Activated CD4-positive, alpha-beta T cell treated with anti-CD3 and anti-CD28 coated beads for 36 hours (primary cell): ENCODE measurements at regions not wholly inside any gene's neighbourhood (a gene's known extent, or its start where the extent isn't known, plus 50 kb on each side); places are given as distances from the start of the nearest gene placed in this dataset.

ENCODE experiments used
- ATAC-seq: fragments of 200-7000 bp; cut with Tn5 transposase; one replicate; pipeline ENCODE4 v1.10.0; 2021; ENCODE audit warnings: mild to moderate bottlenecking, moderate library complexity
- CTCF ChIA-PET: fragments of 350-600 bp; sonication (Branson Sonifier 250); formaldehyde crosslinking; loops from one replicate; lab custom pipeline; 2021; ENCODE audit warnings: antibody characterized with exemption; lab: Charles Lee
- POLR2A ChIA-PET: fragments of 350-600 bp; sonication (Branson Sonifier 250); formaldehyde crosslinking; loops from one replicate; lab custom pipeline; 2021; ENCODE audit warnings: antibody characterized with exemption, inconsistent platforms; lab: Charles Lee
- DNase-seq: peaks from one replicate; pipeline ENCODE4 v3.0.0-alpha.2; 2020
- H3K27ac Mint-ChIP-seq: one replicate; pipeline ENCODE4 v1.8.0; 2021; ENCODE audit warnings: mixed read lengths
- H3K27me3 Mint-ChIP-seq: one replicate; pipeline ENCODE4 v1.8.0; 2021; ENCODE audit warnings: mixed read lengths
- H3K36me3 Mint-ChIP-seq: one replicate; pipeline ENCODE4 v1.8.0; 2021; ENCODE audit warnings: low read depth, mixed read lengths
- H3K4me1 Mint-ChIP-seq: one replicate; pipeline ENCODE4 v1.8.0; 2021; ENCODE audit warnings: mixed read lengths
- H3K4me3 Mint-ChIP-seq: one replicate; pipeline ENCODE4 v1.8.0; 2021; ENCODE audit warnings: mild to moderate bottlenecking, moderate library complexity, mixed read lengths
- H3K9me3 Mint-ChIP-seq: one replicate; pipeline ENCODE4 v1.8.0; 2021; ENCODE audit warnings: low read depth, mixed read lengths
- intact Hi-C, 2 experiments: fragments of 100-400 bp; cut with DNase I in 1 of 2; cut with micrococcal nuclease in 1 of 2; formaldehyde crosslinking; loops; one replicate each; pipeline versions ENCODE4 v1.14.2 to v1.15.1; 2022 to 2024; cut with DNase I, micrococcal nuclease

GRCh38 chr14:104458845-104459244 lies 120.7 kb upstream of the C14orf180 start:
- ATAC-seq (no peak), DNase-seq (no peak)
- H3K27me3 Mint-ChIP-seq = peaks cover 33% of the 10 kb centered on the region
- H3K27ac Mint-ChIP-seq = no peak overlapping the region
- H3K36me3 Mint-ChIP-seq = no peaks in the 10 kb centered on the region
- H3K9me3 Mint-ChIP-seq = no peaks in the 10 kb centered on the region
- intact Hi-C loops = no loop called here
- POLR2A ChIA-PET = no interaction called here
- CTCF ChIA-PET = no interaction called here
- no peak overlapping the region for H3K4me3 Mint-ChIP-seq
- H3K4me1 Mint-ChIP-seq = no peaks in the 10 kb centered on the region

- ChIA-PET CTCF (no interaction called here), POLR2A (no interaction called here)
- H3K9me3 Mint-ChIP-seq = no peaks in the 10 kb centered on the region
- intact Hi-C loops = no loop called here
- H3K27ac Mint-ChIP-seq = no peak overlapping the region
- peaks cover 34% of the 10 kb centered on the region for H3K27me3 Mint-ChIP-seq
- DNase-seq (no peak), ATAC-seq (no peak)
- H3K36me3 Mint-ChIP-seq = no peaks in the 10 kb centered on the region
- no peaks in the 10 kb centered on the region for H3K4me1 Mint-ChIP-seq
- no peak overlapping the region for H3K4me3 Mint-ChIP-seq
Observed at GRCh38 chr14:104460791-104461651, 118.5 kb upstream of the C14orf180 start.

GRCh38 chr14:104461676-104462449 lies 117.7 kb upstream of the C14orf180 start:
- H3K4me3 Mint-ChIP-seq = no peak overlapping the region
- no peak overlapping the region for H3K27ac Mint-ChIP-seq
- POLR2A ChIA-PET = no interaction called here
- H3K4me1 Mint-ChIP-seq = no peaks in the 10 kb centered on the region
- peaks cover 34% of the 10 kb centered on the region for H3K27me3 Mint-ChIP-seq
- CTCF ChIA-PET = no interaction called here
- no peaks in the 10 kb centered on the region for H3K9me3 Mint-ChIP-seq
- intact Hi-C loops = no loop called here
- ATAC-seq (no peak), DNase-seq (no peak)
- no peaks in the 10 kb centered on the region for H3K36me3 Mint-ChIP-seq

- Mint-ChIP-seq H3K36me3 (no peaks in the 10 kb centered on the region), H3K27ac (no peak overlapping the region), H3K9me3 (no peaks in the 10 kb centered on the region), H3K27me3 (peaks cover 34% of the 10 kb centered on the region), H3K4me1 (no peaks in the 10 kb centered on the region), H3K4me3 (no peak overlapping the region)
- intact Hi-C loops = no loop called here
- CTCF ChIA-PET = no interaction called here
- ATAC-seq (peak; percentile 53), DNase-seq (no peak)
- POLR2A ChIA-PET = interaction anchor here (0.7 kb wide), 1 partner anchor 214 kb away, joined by 3 read pairs; no protein-coding TSS in a partner anchor
Observed at GRCh38 chr14:104462651-104463630, 116.6 kb upstream of the C14orf180 start.

- ChIA-PET CTCF (interaction anchor here (0.7 kb wide), 1 partner anchor 135 kb away, joined by 3 read pairs; no protein-coding TSS in a partner anchor), POLR2A (no interaction called here)
- DNase-seq (no peak), ATAC-seq (no peak)
- no peaks in the 10 kb centered on the region for H3K4me1 Mint-ChIP-seq
- H3K9me3 Mint-ChIP-seq = no peaks in the 10 kb centered on the region
- no peaks in the 10 kb centered on the region for H3K36me3 Mint-ChIP-seq
- peaks cover 29% of the 10 kb centered on the region for H3K27me3 Mint-ChIP-seq
- H3K4me3 Mint-ChIP-seq = no peak overlapping the region
- intact Hi-C loops = no loop called here
- H3K27ac Mint-ChIP-seq = no peak overlapping the region
Observed at GRCh38 chr14:104464907-104465306, 114.7 kb upstream of the C14orf180 start.

- H3K36me3 Mint-ChIP-seq = no peaks in the 10 kb centered on the region
- ChIA-PET CTCF (interaction anchor here (0.7 kb wide), 1 partner anchor 136 kb away, joined by 3 read pairs; no protein-coding TSS in a partner anchor), POLR2A (no interaction called here)
- no peaks in the 10 kb centered on the region for H3K4me1 Mint-ChIP-seq
- intact Hi-C loops = no loop called here
- H3K27ac Mint-ChIP-seq = no peak overlapping the region
- DNase-seq (no peak), ATAC-seq (no peak)
- no peaks in the 10 kb centered on the region for H3K9me3 Mint-ChIP-seq
- peaks cover 21% of the 10 kb centered on the region for H3K27me3 Mint-ChIP-seq
- H3K4me3 Mint-ChIP-seq = no peak overlapping the region
Observed at GRCh38 chr14:104465482-104466390, 113.8 kb upstream of the C14orf180 start.

- Mint-ChIP-seq H3K27me3 (peaks cover 21% of the 10 kb centered on the region), H3K4me1 (no peaks in the 10 kb centered on the region), H3K9me3 (no peaks in the 10 kb centered on the region), H3K36me3 (no peaks in the 10 kb centered on the region), H3K4me3 (no peak overlapping the region), H3K27ac (no peak overlapping the region)
- DNase-seq (no peak), ATAC-seq (no peak)
- intact Hi-C loops = no loop called here
- CTCF ChIA-PET = no interaction called here
- POLR2A ChIA-PET = no interaction called here
Observed at GRCh38 chr14:104467236-104467635, 112.3 kb upstream of the C14orf180 start.

GRCh38 chr14:104467641-104468040 lies 111.9 kb upstream of the C14orf180 start:
- CTCF ChIA-PET = no interaction called here
- peaks cover 21% of the 10 kb centered on the region for H3K27me3 Mint-ChIP-seq
- no peaks in the 10 kb centered on the region for H3K9me3 Mint-ChIP-seq
- DNase-seq (no peak), ATAC-seq (no peak)
- POLR2A ChIA-PET = no interaction called here
- H3K4me3 Mint-ChIP-seq = no peak overlapping the region
- intact Hi-C loops = no loop called here
- H3K4me1 Mint-ChIP-seq = no peaks in the 10 kb centered on the region
- no peaks in the 10 kb centered on the region for H3K36me3 Mint-ChIP-seq
- H3K27ac Mint-ChIP-seq = no peak overlapping the region

- ChIA-PET CTCF (no interaction called here), POLR2A (no interaction called here)
- Mint-ChIP-seq H3K4me1 (no peaks in the 10 kb centered on the region), H3K9me3 (no peaks in the 10 kb centered on the region), H3K27ac (no peak overlapping the region), H3K36me3 (no peaks in the 10 kb centered on the region), H3K4me3 (no peak overlapping the region), H3K27me3 (peaks cover 9% of the 10 kb centered on the region)
- intact Hi-C loops = no loop called here
- no peak for DNase-seq
- no peak for ATAC-seq
Observed at GRCh38 chr14:104469591-104469990, 110.0 kb upstream of the C14orf180 start.

GRCh38 chr14:104470588-104470987 lies 109.0 kb upstream of the C14orf180 start:
- peaks cover 5% of the 10 kb centered on the region for H3K27me3 Mint-ChIP-seq
- POLR2A ChIA-PET = no interaction called here
- DNase-seq (no peak), ATAC-seq (no peak)
- intact Hi-C loops = no loop called here
- CTCF ChIA-PET = no interaction called here
- no peak overlapping the region for H3K4me3 Mint-ChIP-seq
- no peaks in the 10 kb centered on the region for H3K36me3 Mint-ChIP-seq
- H3K4me1 Mint-ChIP-seq = no peaks in the 10 kb centered on the region
- H3K9me3 Mint-ChIP-seq = no peaks in the 10 kb centered on the region
- no peak overlapping the region for H3K27ac Mint-ChIP-seq
